ENCODE measurements at regions not wholly inside any gene's neighbourhood (a gene's known extent, or its start where the extent isn't known, plus 50 kb on each side); places are given as distances from the start of the nearest gene placed in this dataset.

DNA sequence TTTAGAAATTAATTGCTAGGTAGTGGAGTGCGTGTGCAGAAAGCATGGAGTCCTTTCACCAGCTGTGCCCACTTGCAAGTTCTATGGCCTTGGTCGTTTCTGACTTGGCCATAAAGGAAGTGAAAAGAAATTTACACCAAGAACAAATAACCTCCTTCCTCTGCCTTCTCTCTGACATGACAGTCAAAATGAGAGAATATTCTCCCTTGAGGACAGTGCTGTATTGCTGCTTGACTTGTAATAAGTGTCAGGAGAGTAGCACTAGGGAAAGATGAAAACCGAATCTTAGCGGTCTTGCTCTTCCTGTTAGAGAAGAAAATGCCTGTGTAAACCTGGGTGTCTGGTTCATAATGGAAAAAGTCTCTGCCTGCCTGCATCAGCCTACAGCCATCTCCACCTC, 333.1 kb upstream of the RAG2 start:
- no peak for DNase-seq

DNA sequence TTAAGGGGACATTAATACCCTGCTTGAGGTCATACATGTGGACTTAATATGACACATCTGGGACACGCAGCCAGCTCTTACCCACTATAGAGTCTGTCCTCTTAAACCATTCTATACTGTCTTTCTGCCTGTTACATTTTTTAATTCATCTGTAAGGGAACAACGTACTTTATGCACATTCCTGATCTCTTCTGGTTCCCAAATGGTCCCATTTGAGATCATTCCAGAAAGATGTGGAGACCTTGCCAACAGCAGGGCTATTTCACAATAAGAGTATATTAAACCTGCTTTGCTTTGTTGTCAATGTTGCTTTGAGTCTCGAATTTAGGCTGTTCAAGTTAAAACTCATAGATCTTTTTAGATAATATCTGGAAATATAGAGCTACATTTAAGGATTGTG, 332.2 kb upstream of the RAG2 start:
- DNase-seq, result no peak

DNA sequence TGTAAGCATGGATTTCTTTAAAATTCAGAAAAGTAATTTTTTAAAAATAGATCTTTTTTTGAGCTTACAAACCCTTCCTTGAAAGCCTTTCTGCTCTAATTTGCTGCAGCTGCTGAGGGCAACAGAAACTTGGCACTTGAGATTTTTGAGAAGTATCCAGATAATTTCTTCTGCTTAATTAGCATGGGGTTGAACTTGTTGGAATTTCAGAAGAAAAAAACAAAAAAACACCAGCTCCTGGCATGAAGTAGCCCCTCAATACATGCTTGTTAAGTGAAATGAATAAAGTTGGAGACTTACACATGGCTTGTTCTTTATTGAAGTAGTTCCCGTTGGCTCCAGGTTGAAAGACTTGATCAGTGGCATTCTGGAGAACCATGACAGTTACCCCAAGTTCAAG, 331.4 kb upstream of the RAG2 start:
- no peak for DNase-seq

DNA sequence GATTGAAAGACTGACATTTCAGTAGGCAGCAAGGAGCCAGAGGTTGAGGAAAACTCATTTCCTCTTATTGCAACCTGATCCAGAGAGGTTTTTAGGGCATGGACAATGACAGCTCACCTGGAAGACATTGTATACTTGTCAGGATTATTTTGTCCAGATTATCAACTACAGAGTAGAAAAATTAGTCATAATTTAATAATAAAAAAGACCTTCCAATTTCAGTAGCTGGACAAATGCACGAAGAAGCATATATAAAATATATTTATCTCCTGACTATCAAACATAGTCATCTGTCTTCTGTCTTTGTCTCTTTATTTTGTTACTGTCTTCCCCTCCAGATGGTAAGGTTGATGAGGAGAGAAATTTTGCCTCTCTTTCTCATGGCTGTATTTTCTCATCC, 330.6 kb upstream of the RAG2 start:
- no peak for DNase-seq

DNA sequence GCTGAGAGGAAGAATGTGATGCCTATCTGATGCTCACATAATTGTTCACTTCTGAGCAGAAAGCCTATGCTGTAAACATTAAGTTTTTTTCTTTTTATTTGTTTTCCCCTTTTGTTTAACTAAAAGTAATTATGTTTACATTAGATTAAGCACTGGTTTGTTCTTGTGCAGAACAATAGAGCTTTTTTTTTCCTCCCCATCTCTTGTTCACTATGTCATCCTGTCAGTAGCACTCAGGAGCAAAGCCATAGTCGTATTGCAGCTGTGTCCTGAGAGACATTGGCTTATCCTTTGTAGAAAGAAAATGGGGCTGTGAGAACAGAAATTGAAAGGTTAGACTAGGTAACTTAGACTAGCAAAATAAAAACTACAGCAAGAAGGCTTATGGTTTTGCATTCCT, 301.8 kb upstream of the RAG2 start:
- DNase-seq, result no peak

DNA sequence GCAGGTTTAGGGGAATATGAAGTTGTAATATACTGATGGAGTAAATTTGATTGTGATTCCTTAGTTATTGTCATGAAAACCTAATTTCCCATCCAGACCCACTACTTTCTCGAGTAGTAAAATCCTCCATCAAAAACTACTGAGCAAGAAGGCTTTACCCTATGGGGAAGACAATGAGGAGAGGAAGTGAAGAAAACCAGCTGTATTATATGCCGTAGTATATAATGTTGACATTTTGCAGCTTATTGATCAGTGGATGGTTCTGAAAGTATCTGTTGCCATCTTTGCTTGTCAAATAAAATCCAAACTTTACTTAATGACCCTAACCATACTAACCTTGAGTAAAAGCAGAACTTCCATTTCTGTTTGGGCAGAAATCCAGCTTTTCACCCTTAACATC, 292.8 kb upstream of the RAG2 start:
- no peak for DNase-seq

DNA sequence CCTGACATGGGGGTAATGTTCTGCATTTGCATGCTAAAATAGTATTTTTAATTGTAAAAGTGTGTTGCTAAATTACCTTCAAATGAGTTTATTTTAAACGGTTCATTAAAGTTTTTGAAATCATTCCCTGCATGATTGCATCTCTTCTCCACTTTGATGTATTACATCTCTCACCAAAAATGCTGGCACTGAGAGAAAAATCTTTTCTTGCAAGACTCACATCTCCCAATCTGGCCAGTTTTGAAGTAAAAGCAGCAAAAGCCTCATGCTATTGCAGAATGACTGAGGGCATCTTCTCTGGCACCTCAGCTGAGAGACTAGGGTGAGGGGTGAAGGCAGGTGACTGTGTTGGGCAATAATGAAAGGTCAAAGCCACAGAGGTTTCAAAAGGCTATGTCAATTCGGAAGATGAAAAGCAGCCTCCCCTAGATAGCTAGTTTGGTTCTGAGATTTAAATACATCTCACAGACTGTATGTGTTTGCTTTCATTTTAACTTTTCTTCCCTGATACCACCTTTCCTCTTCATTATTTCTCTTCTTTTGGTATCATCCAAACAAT, 292.2 kb upstream of the RAG2 start:
- no peak for DNase-seq

DNA sequence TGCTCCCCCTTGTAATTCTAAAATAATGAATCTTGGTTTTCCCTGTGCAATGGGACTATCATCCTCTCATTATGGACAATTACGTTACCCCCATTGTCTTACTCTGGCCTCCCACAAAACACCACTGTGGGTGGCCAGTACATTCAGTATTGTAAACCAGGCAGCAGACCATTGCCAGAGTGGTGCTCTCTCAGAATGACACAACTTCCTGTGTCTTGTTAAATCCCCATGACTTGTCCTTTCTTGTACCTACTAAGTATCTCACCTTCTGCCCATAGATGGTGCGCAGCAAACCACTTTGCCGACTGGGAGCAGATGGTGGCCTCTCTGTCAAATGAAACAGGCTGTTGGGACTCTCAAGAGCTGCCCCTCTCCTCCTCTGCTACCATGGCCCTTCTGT, 287.1 kb upstream of the RAG2 start:
- DNase-seq, result no peak

DNA sequence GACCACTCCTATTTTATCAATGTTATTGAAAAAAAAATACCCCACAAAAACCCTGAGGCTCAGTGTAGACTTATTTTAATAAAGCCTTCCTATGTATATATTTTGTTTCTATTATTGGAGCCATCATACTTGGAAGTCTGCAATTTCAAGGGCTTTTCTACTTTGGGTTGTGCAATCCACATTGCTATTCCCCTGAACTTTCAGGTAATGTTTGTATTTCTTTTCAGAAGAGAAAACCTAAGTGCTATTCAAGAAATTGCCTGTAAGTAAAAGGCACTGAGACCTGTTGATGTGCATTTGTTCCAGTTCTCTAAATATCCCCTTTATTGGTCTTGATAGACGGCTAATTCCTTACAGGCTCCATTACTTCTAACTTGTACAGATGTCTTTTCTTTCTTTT, 280.7 kb upstream of the RAG2 start:
- DNase-seq, result no peak

DNA sequence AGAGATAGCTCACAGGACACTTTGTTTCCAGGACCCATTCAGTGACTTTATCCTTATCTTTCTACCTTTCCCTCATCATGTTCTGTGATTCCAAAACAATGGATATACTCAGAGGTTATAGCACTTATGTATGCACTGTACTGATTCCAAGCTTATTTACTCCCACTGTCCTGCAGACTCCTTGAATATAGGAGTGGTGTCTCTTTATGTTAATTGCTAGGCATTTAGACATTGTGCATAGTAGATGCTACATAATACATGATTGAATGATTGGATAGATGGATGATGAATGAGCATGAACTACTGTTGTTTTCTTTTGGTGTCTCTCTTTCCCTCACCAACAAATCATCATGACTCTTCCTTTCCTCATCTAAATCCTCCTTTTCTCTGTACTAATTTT, 279.1 kb upstream of the RAG2 start:
- DNase-seq, result no peak

DNA sequence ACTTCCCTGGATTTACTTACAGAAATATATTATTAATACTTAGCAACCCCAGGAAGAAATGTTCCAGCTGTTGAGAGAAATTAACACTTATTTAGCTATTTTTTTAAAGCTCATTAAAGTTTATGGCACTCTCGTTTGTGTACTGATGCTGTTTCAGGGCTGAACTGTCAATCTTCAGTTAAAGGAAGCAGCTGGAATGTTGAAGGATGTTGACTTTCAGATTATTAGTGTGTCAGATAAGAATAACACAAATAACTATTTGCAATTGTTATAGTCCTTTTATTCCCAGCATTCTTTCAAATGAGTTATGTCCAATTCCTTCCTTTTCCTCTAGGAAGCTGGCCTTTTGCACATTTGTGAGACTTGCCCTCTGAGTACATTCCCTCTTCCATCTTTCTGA, 278.2 kb upstream of the RAG2 start:
- no peak for DNase-seq

DNA sequence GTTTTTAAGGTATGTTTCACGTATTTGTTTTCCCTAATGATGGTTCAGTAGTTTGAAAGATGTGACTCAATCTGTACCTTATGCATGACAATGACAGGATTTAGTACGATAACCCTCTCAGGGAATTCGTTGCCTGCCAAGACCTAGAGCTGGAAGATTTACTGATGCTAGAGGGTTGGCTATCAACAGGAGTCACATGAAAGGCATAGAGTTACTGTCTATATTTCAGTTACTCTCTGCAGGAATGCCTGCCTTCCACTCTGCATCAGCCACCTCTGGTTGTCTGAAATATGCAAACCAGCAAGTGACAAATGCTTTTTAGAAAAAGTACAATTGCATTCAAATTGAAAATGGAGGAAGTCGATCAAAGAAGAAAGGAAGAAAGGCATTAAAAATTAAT, 276.3 kb upstream of the RAG2 start:
- no peak for DNase-seq

DNA sequence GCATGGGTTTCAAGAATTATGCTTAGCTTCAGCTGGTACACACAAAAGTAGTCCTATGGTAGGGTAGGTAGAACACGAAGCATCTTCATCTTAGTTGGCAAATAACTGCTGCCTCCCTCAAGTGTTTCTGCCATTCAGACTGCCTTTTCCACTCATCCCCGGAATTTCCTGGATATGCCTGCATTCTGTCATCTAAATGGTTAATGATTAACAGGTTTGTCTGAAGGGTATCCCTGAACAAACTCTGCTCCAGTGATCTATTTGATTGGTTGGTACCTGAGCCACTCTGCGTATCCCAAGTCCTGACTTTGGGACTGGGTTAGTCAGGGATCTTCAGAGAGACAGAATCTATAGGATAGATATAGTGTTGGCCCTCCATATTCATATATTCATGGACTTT, 272.3 kb upstream of the RAG2 start:
- no peak for DNase-seq

DNA sequence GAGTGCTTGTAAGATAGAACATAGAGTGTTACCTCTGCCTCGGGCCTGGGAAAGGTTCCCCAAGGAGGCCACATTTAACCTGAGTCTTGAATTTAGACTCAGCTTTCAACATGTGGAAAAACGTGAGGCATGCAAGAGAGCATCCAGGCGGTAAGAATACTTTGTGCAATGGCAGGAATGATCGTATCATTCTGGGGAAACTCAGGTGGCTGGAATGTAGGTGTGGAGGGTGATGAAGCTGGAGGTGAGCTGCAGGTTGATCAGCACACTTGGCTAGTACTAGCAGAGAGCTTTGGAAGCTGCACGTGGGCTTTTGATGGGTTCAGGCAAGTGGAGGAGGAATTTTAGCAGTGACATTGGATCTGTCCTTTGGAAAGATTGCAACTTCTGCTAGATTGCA, 270.3 kb upstream of the RAG2 start:
- no peak for DNase-seq

DNA sequence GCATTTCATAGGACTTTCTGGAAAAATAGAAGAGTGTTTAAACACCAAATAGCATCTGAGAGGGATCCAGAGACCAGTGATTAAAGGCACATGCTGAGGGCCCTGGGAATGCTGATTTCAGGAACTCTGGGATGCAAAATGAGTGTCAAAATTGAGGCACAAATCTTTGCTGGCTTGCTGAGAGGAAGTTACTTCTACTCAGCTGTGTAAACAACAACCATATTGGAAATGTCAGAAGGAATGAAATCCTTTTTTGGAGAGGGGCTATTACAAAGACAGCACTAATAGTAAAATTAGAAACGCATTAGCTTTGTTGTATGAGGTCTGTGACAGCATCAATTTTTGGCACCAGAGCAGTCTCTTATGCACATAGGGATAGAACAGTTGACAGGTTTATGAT, 267.8 kb upstream of the RAG2 start:
- DNase-seq, result no peak

DNA sequence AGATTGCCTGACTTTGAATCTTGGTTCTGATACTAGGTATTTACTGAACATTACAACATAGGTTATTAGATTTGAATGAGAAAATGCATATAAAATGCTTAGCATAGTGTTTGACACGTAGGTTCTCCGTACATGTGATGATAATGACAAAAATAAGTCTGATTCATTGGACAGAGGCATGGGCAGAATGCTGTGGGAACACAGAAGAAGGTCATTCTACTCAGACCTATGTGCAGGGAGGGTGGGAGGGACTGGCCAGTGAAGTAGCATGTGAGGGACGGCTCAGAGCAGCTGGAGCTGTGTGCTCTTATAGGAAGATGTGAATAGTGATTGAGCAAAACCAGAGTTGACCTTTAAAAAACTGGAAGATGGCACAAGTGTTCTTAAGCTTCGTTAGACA, 256.8 kb upstream of the RAG2 start:
- DNase-seq, result no peak

DNA sequence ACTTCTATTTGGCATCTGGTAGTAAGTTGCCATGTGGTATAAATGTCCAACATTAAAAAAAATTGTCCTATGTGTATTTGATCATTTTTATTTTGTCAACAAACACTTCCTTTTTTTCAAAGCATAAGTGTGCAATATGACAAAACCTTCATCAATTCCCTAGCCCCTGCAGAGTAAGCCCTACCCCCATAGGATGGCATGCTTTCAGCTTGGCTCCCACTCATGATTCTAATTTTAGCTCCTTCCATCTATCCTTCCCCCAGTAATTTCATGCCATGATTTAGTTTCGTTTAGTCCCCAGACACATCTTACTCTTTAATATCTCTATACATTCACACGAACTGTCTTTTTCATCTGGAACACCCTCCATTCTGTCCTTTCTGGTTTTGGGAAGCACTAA, 250.6 kb upstream of the RAG2 start:
- no peak for DNase-seq

DNA sequence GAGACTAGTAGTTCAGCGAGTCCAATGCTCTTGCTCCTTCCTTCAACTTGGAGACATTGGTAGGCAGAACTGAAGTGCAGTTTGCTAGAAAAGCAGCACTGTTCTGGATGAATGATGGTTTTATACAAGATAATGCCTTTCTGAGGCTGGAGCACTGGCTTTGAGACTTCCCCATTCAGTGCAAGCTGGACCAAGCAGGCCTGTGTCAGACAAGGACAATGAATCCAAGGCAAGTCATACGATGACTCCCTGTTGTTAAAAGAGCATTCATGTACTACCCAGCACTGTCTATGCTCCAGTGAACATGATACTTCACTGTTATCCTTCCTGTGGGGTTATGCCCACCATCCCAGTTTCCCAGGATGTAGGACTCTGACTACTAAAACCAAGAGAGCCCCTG, 242.3 kb upstream of the RAG2 start:
- no peak for DNase-seq

DNA sequence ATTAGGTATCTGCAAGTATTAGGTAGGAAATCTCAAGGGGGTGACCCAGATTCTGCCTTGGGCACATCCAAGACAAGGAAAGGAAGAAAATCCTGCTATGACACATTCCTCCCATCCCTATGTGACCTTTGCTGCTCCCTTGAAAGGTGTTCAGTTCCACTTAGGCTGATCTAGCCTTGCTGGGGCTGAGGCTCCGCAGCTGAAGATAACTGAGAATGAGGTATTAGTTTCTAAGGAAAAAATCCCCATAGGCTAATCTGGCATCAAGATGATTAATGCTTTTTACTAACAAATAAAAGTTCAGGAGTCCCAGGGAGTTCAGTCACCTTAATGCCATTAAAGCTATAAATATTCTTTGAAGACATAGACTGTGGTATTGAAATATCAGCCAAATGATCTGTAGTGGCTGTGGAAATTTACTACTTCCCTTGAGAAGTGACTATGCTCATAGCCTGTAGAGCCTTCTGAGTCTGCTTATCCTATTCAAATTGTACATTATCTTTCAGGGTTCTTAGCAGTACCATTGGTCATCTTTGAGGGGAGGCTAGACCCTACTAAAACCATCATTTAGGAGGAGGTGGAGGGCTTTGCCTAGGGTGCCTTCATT, 239.9 kb upstream of the RAG2 start:
- DNase-seq, result no peak

DNA sequence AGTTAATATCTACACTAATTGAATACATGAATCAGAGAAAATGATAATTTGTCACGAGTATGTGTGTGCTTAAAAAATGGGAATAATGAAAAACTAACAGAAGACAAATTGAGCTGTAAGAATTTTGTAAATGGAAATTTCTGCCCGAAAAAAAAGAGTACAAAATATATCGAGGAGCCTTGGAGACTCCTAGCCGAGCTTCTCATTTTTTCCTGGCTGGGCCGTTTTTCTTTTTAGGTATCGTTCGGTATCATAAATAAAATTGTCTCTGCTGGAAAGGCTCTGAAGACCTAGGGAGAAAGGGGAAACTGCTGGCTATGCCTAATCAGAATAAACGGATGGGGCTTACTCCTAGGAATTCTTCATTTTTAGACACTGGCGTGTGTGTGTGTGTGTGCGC, 227.2 kb upstream of the RAG2 start:
- no peak for DNase-seq

DNA sequence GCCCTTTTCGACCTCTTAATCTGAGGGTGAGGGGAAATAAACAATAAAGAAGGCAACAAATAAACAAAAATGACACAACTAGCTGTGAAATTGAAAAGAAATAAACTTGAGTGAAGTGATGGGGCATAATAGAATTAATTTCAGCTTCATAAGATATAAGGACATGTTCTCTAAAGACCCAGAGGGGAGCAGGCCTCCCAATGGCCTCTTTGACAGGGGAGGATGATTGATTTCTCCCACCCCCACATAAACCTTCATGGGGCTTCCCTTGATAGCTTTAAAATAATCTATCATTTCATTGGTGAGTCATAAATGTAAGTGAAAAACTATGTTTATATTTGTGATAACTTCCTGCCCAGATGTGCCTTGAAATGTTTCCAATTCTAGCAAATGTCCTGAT, 226.3 kb upstream of the RAG2 start:
- no peak for DNase-seq

DNA sequence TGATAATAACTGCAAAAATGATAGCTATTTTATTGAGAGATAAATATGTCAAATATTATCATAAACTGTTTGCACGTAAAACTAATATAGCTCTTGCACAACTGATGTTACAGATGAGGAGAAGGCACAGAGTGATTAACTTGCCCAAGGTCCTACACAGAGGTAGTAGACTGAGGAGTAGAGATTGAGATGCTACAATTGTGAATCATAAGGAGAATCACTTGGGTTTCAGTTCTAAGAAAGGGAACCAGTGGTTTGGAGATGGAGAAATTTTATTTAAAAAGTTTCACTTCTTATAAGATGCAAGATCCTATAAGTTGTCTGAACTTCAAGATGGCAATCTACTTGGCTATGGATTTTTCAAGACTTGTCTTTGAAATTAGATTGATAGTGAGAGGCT, 224.8 kb upstream of the RAG2 start:
- no peak for DNase-seq

DNA sequence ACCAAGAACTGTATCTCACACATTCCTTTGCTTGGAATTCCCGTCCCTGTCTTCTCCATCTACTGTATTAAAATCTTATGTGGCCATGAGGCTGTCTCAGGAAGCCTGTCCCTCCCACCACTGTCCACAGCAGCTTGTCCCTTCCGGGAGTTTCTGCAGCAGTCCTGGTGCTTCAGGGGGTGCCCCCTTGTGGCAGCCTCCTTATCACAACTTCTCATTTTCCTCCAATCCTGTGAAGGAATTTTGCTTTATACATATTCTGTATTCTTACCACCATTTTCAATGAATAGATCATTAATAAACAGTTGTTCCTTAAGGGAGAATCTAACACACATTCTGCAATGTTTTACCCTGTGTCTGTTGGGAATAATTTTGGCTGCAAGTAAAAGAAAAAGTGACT, 220.4 kb upstream of the RAG2 start:
- peak in 1 of 2 experiments; percentile 4 for DNase-seq

DNA sequence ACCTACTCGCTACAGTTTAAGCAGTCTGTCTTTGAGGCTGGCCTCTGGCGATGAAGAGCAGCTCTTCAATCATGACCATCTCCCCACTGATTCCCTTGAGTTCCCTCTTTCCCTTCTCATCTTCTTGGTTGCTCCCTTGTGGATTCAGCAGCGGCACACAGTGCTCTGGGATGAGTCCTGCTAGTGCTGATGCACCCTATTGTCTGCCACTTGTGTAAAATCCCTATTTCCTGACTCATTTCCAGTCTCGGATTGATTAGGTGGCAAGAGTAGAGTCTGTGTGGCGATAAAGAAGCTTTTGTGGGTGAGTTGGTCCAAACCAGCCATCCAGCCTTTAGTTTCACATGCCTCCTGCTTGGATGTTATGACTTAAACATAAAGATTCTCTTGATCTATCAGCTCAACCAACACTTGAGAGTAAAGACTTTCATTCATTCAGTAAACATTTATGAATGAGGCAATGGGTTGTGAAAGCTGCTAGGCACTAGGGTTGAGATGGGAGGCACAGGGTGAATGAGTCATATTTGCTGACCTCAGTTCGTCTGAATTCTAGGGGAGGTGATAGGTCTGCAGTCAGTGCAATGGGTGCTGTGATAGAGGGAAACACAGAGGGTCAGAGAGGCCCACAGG, 219.4 kb upstream of the RAG2 start:
- no peak for DNase-seq

DNA sequence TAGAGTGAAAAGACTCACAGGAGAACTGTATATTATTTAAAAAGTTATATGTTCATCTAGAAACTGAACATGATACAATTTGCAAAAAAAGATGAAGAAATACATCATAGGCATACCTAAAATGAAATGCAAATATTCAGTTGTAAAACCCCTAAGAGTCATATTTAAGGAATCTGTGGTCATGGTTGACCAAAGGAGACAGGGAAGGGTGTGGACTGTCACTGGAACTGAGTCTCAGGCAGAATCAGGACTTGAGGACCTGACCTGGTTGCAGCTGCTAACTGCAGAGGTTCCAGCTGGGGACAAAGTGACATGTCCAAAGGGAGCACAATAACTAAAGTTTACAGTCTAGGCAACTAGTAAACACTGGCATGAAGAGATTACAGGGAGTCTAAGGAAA, 211.3 kb upstream of the RAG2 start:
- no peak for DNase-seq

Data from AML-193 (cell line).